ENCODE measurements at regions not wholly inside any gene's neighbourhood (a gene's known extent, or its start where the extent isn't known, plus 50 kb on each side); places are given as distances from the start of the nearest gene placed in this dataset.

DNA sequence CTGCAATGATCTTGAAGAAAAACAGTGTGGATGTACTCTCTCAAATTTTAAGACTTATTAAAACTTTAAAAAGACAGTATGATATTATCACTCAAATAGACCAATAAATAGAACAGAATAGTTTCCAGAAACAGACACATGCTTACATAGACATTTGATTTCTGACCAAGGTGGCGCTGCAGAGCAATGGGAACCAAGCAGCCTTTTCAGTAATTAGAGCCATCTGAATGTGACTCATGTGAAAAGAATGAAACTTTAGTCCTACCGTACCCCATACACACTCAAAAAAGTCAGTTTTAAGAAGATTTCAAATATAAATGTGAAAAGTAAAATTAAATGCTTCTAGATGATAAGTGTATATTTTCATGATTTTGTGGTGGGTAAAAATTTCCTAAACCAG, 74.2 kb upstream of the MS4A8 start:
- H3K79me2 ChIP-seq (ENCODE audit: insufficient read depth, low read depth, low read length) = no peaks in the 10 kb centered on the region
- TF ChIP-seq, protein P1, sequence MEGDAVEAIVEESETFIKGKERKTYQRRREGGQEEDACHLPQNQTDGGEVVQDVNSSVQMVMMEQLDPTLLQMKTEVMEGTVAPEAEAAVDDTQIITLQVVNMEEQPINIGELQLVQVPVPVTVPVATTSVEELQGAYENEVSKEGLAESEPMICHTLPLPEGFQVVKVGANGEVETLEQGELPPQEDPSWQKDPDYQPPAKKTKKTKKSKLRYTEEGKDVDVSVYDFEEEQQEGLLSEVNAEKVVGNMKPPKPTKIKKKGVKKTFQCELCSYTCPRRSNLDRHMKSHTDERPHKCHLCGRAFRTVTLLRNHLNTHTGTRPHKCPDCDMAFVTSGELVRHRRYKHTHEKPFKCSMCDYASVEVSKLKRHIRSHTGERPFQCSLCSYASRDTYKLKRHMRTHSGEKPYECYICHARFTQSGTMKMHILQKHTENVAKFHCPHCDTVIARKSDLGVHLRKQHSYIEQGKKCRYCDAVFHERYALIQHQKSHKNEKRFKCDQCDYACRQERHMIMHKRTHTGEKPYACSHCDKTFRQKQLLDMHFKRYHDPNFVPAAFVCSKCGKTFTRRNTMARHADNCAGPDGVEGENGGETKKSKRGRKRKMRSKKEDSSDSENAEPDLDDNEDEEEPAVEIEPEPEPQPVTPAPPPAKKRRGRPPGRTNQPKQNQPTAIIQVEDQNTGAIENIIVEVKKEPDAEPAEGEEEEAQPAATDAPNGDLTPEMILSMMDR (conservative IDR thresholded peaks at IDR 0.05; ENCODE audit: low read length) = peak; percentile 76
- TF ChIP-seq EZH2phosphoT487 (IDR thresholded peaks at IDR 0.05; ENCODE audit: borderline replicate concordance, low read depth, low read length) = no peak
- H3K27ac ChIP-seq (ENCODE audit: low read depth, low read length, poor library complexity, severe bottlenecking) = no peak overlapping the region
- H3K9me2 ChIP-seq (ENCODE audit: insufficient read depth, low read length) = no peaks in the 10 kb centered on the region
- H3K36me3 ChIP-seq (ENCODE audit: insufficient read depth, low read length) = no peaks in the 10 kb centered on the region
- ChIA-PET CTCF (ENCODE audit: unreplicated experiment) (no interaction called here), POLR2A (interaction anchor here (0.7 kb wide), 1 partner anchor 29 kb away, joined by 3 read pairs; no protein-coding TSS in a partner anchor)
- H3K4me3 ChIP-seq (ENCODE audit: low read depth, low read length, poor library complexity, severe bottlenecking) = no peak overlapping the region
- intact Hi-C loops (cut with micrococcal nuclease; ENCODE audit: unreplicated experiment) = no loop called here
- BruUV-seq (replicated peaks) = no TSS peak
- no peak overlapping the region for H3K4me2 ChIP-seq (ENCODE audit: low read length)
- H4K20me1 ChIP-seq (ENCODE audit: insufficient read depth, low read length) = no peaks in the 10 kb centered on the region
- H3K9me3 ChIP-seq (ENCODE audit: low read length) = peaks cover 8% of the 10 kb centered on the region; the same call in 1 of the 2 replicates
- peak; percentile 39 for DNase-seq (ENCODE audit: low spot score)
- no peak overlapping the region for H2AFZ ChIP-seq (ENCODE audit: low read length)
- no peaks in the 10 kb centered on the region for H3K4me1 ChIP-seq (ENCODE audit: insufficient read depth, low read length, poor library complexity, severe bottlenecking)

DNA sequence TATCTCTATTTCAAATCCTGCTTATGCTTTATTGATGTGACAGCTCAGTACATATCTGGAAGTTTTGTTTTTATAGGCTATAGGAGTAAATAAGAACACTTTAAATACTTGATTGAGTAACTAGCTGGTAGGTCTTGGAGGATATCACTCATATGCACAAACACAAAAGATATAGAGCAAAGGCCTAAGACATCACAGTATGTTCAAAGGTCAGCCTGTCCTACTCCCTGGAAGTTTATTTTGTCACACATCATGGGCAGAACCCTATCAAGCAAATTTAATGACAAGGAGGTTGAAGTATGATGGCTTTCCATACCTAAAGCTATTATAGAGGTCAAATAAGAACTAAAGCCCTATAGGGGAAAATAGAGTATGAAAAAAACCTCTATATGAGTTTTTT, 70.0 kb upstream of the MS4A8 start:
- intact Hi-C loops (cut with micrococcal nuclease; ENCODE audit: unreplicated experiment) = no loop called here
- no peaks in the 10 kb centered on the region for H3K79me2 ChIP-seq (ENCODE audit: insufficient read depth, low read depth, low read length)
- DNase-seq (ENCODE audit: low spot score) = no peak
- no TSS peak for BruUV-seq (replicated peaks)
- no peaks in the 10 kb centered on the region for H4K20me1 ChIP-seq (ENCODE audit: insufficient read depth, low read length)
- H2AFZ ChIP-seq (ENCODE audit: low read length) = no peak overlapping the region
- H3K9me2 ChIP-seq (ENCODE audit: insufficient read depth, low read length) = no peaks in the 10 kb centered on the region
- H3K36me3 ChIP-seq (ENCODE audit: insufficient read depth, low read length) = no peaks in the 10 kb centered on the region
- no peak overlapping the region for H3K4me3 ChIP-seq (ENCODE audit: low read depth, low read length, poor library complexity, severe bottlenecking)
- H3K4me2 ChIP-seq (ENCODE audit: low read length) = no peak overlapping the region
- TF ChIP-seq, protein P1 (conservative IDR thresholded peaks at IDR 0.05; ENCODE audit: low read length) = no peak
- no peak for TF ChIP-seq EZH2phosphoT487 (IDR thresholded peaks at IDR 0.05; ENCODE audit: borderline replicate concordance, low read depth, low read length)
- ChIA-PET CTCF (ENCODE audit: unreplicated experiment) (no interaction called here), POLR2A (interaction anchor here (1.4 kb wide), 1 partner anchor 11 kb away, joined by 3 read pairs; no protein-coding TSS in a partner anchor)
- H3K9me3 ChIP-seq (ENCODE audit: low read length) = 0 out of 2 replicates have a peak, but pooled peaks cover under 1% of the 10 kb centered on the region
- H3K4me1 ChIP-seq (ENCODE audit: insufficient read depth, low read length, poor library complexity, severe bottlenecking) = peaks cover 10% of the 10 kb centered on the region
- H3K27ac ChIP-seq (ENCODE audit: low read depth, low read length, poor library complexity, severe bottlenecking) = no peak overlapping the region

DNA sequence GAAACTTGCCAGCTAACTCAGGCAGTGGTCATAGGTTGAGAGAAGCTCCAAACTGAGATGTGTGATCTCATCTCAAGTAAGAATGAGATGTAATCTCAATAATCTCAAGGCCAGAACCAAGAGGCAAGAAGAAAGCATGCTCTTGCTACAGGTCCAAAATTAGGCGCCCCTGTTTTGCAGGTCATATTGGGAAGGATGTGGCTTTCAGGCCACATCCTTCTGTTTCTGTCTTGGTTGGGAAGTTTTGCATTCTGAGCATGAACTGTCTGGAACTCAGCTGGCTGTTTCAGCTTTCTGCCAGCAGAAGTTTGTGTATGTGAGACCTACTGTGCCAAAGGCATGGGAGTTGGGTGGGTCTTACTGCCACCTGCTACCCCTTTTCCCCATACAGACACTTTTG, 67.5 kb upstream of the MS4A8 start:
- ChIA-PET POLR2A (interaction anchor here (1.1 kb wide), 1 partner anchor 22 kb away, joined by 4 read pairs; no protein-coding TSS in a partner anchor), CTCF (ENCODE audit: unreplicated experiment) (no interaction called here)
- no peaks in the 10 kb centered on the region for H3K36me3 ChIP-seq (ENCODE audit: insufficient read depth, low read length)
- no peaks in the 10 kb centered on the region for H3K9me2 ChIP-seq (ENCODE audit: insufficient read depth, low read length)
- no peak overlapping the region for H3K4me3 ChIP-seq (ENCODE audit: low read depth, low read length, poor library complexity, severe bottlenecking)
- peaks cover 10% of the 10 kb centered on the region for H3K4me1 ChIP-seq (ENCODE audit: insufficient read depth, low read length, poor library complexity, severe bottlenecking)
- TF ChIP-seq, protein P1 (conservative IDR thresholded peaks at IDR 0.05; ENCODE audit: low read length) = no peak
- TF ChIP-seq EZH2phosphoT487 (IDR thresholded peaks at IDR 0.05; ENCODE audit: borderline replicate concordance, low read depth, low read length) = no peak
- no TSS peak for BruUV-seq (replicated peaks)
- no peak overlapping the region for H3K4me2 ChIP-seq (ENCODE audit: low read length)
- DNase-seq (ENCODE audit: low spot score) = no peak
- no peak overlapping the region for H3K27ac ChIP-seq (ENCODE audit: low read depth, low read length, poor library complexity, severe bottlenecking)
- no peaks in the 10 kb centered on the region for H3K9me3 ChIP-seq (ENCODE audit: low read length)
- no peaks in the 10 kb centered on the region for H4K20me1 ChIP-seq (ENCODE audit: insufficient read depth, low read length)
- intact Hi-C loops (cut with micrococcal nuclease; ENCODE audit: unreplicated experiment) = loop anchor here (5.0 kb wide), 1 partner anchor 365 kb away; no protein-coding TSS in a partner anchor
- H2AFZ ChIP-seq (ENCODE audit: low read length) = no peak overlapping the region
- H3K79me2 ChIP-seq (ENCODE audit: insufficient read depth, low read depth, low read length) = no peaks in the 10 kb centered on the region

All from OCI-LY7 (cell line).